Uterus (tissue), 2 donors: ENCODE measurements at regions not wholly inside any gene's neighbourhood (a gene's known extent, or its start where the extent isn't known, plus 50 kb on each side); places are given as distances from the start of the nearest gene placed in this dataset.

Experiments
- POLR2A ChIP-seq, 2 donors: fragments of 450-650 bp; IDR thresholded peaks; one replicate each; pipeline ENCODE4 v1.6.1; 2016; ENCODE audit warnings: antibody characterized with exemption in 2 of 2, mild to moderate bottlenecking in 1 of 2, moderate library complexity in 1 of 2
- TF ChIP-seq, protein P1 (sequence below), 4 experiments: fragments of 200-600 bp in 2 of 4; fragments of 450-650 bp in 2 of 4; sonication (generic) in 2 of 4; IDR thresholded peaks; one replicate each; pipeline ENCODE4 v1.5.1; 2016 to 2019; ENCODE audit warnings: antibody characterized with exemption in 4 of 4, mild to moderate bottlenecking in 2 of 4, moderate library complexity in 1 of 4

DNA sequence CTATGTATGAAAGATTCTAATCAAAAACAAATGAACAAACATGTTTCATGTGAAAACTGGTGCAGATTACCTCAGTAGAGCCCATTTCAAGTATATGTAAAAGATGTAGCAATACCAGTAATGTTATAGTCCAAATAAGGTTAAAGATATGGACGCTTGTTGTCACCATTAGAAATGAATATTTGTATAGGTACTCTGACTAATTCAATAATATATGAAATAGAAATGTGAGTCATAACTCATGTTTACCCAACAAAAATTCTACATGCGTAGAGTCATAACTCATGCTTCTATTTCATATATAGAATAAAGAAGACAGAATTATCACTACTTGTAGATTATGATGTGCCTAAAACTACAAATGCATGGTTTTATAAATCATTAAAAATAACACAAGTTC is 739.1 kb upstream of the DIAPH2 start:
- TF ChIP-seq, protein P1, sequence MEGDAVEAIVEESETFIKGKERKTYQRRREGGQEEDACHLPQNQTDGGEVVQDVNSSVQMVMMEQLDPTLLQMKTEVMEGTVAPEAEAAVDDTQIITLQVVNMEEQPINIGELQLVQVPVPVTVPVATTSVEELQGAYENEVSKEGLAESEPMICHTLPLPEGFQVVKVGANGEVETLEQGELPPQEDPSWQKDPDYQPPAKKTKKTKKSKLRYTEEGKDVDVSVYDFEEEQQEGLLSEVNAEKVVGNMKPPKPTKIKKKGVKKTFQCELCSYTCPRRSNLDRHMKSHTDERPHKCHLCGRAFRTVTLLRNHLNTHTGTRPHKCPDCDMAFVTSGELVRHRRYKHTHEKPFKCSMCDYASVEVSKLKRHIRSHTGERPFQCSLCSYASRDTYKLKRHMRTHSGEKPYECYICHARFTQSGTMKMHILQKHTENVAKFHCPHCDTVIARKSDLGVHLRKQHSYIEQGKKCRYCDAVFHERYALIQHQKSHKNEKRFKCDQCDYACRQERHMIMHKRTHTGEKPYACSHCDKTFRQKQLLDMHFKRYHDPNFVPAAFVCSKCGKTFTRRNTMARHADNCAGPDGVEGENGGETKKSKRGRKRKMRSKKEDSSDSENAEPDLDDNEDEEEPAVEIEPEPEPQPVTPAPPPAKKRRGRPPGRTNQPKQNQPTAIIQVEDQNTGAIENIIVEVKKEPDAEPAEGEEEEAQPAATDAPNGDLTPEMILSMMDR (IDR thresholded peaks at IDR 0.05) = no peak
- no peak for TF ChIP-seq POLR2A (IDR thresholded peaks at IDR 0.05)
